Sigmoid colon (tissue), 4 donors: ENCODE measurements at regions not wholly inside any gene's neighbourhood (a gene's known extent, or its start where the extent isn't known, plus 50 kb on each side); places are given as distances from the start of the nearest gene placed in this dataset.

Experiments
- CTCF ChIP-seq, 4 experiments: fragments of 450-650 bp in 3 of 4; fragments of 200-600 bp in 1 of 4; IDR thresholded peaks; one replicate each; pipeline ENCODE4 v1.5.1; 2016 to 2019; ENCODE audit warnings: antibody characterized with exemption in 4 of 4, mild to moderate bottlenecking in 3 of 4, moderate library complexity in 2 of 4
- POLR2A ChIP-seq, 2 donors: fragments of 450-650 bp; IDR thresholded peaks; one replicate each; pipeline ENCODE4 v1.6.1; 2016; ENCODE audit warnings: antibody characterized with exemption in 2 of 2, mild to moderate bottlenecking in 2 of 2, moderate library complexity in 2 of 2
- POLR2AphosphoS5 ChIP-seq, 4 donors: sonication (generic); formaldehyde crosslinking; IDR thresholded peaks; one replicate each; pipeline ENCODE4 v1.6.1; 2017; ENCODE audit warnings: antibody characterized with exemption in 4 of 4

GRCh38 chr14:89724628-89724960 is 229.9 kb downstream of the EFCAB11 start:
- TF ChIP-seq CTCF (IDR thresholded peaks at IDR 0.05) (no peak), POLR2A (IDR thresholded peaks at IDR 0.05) (no peak), POLR2AphosphoS5 (IDR thresholded peaks at IDR 0.05) (no peak)
